Femur (tissue), 1 donor: ENCODE measurements at regions not wholly inside any gene's neighbourhood (a gene's known extent, or its start where the extent isn't known, plus 50 kb on each side); places are given as distances from the start of the nearest gene placed in this dataset.
"Not testable (repeated sequence)": the region's sequence is repeated elsewhere in the genome, so short reads cannot be mapped to it uniquely, and the experiment has no call there.

ENCODE experiments used
- DNase-seq: peaks from one replicate; pipeline ENCODE4 v3.0.0-alpha.2; 2017

DNA sequence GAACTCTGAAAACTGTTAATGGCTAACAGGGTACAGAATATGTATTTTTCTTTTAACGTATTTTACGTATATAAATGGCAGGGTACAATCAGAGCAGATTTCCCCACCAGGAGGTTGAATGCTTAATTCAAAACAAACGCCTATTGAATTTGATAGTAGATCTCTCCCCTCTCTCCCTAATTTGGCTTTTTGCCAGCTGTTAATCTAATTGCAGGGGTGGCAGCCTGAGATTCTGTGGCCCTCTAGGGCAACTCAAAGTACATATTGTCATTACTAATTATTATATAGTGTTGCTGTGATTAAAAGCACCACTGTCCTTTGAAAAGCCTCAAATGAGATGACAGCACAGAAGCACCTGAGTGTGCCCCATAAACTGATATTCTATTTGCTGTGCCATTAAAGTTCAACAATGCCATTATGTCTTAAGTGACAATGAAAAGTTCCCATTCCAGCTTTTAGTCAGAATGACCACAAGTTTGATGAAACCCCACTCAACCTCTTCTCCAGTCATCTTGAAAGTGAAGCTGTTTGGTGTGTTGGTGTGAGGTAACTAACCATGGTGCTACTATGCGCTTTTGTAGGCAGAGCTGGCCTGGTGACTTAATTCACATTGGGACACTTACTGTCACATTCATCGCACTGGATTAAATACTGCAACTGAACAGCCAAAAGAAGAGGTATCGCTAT is 351.4 kb downstream of the KCNRG start:
- DNase-seq, result no peak

DNA sequence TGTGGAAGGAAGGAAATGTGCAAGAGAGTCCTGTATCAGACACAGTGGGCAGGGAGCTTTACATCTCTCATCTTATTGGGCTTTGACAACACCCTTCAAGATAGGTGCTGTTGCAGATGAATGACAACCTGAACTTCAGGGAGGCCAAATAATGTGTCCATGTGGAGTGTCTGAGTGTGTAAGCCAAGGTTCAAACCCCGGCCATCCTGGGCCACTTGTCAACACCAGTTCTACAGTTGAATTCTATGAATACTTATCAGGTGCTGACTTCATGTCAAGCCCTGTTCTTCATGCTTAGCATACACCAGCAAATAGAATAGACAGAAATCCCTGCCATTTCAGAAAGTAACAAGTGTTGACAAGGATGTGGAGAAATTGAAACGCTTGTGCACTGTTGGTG is 354.4 kb downstream of the KCNRG start:
- DNase-seq, result no peak

DNA sequence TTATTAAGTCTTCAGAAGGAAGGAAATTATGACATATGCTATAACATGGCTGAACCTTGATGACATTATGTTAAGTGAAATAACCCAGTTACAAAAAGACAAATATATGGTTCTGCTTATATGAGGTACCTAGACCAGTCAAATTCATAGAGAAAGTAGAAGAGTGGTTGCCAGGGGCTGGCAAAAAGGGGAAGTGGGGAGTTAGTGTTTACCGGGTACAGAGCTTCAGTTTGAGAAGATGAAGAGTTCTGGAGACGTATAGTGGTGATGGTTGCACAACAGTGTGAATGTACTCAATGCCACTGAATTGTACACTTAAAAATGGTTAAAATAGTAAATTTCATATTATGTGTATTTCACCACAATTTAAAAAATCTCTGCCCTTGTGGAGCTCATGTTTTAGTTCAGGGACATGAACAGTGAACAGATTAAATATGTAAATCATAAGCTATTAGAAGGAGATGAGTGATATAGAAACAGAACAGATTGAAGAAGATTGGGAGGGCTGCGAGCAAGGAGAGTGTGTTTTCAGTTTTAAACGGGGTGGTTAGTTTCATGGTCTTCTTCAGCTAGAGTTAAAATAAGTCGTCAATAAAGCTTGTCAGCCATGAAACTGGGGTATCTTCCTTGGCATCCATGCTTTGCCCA is 355.2 kb downstream of the KCNRG start:
- no peak for DNase-seq

DNA sequence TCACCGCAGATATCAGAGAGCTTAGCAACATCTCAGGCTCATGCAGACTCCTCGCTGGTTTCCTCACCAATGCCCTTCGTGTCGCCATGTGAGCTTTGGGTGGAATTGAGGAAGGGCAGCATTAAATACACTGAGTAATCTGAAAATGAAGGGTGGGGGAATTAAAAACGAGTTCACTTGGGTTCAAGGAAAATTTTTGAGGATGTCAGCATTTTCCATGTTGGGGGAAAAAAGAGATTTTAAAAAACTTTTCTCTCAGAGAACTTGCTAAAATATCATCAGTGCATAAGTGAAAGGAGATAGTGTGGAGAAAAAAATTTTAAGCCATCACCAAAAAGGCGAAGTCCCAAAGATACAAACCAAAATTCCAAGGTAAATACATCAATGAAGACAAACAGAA is 359.3 kb downstream of the KCNRG start:
- no peak for DNase-seq

DNA sequence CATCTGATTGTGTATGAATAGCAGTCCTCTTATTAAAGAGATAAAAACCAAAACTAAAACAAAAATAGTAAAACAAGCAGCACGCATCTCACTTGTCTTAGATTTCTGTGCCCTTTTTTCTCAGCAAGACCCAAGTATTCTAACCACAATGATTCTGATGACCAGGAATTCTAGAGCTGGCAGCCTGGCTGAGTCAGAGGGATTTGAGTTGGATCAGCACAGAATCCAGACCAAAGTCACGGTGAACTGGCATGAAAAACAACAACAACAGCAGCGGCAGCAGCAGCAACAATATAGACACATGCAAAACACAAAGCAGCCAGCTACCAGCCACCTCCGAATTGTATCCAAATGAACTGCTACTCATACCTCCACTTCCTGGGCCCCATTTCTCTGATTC is 360.5 kb downstream of the KCNRG start:
- no peak for DNase-seq

DNA sequence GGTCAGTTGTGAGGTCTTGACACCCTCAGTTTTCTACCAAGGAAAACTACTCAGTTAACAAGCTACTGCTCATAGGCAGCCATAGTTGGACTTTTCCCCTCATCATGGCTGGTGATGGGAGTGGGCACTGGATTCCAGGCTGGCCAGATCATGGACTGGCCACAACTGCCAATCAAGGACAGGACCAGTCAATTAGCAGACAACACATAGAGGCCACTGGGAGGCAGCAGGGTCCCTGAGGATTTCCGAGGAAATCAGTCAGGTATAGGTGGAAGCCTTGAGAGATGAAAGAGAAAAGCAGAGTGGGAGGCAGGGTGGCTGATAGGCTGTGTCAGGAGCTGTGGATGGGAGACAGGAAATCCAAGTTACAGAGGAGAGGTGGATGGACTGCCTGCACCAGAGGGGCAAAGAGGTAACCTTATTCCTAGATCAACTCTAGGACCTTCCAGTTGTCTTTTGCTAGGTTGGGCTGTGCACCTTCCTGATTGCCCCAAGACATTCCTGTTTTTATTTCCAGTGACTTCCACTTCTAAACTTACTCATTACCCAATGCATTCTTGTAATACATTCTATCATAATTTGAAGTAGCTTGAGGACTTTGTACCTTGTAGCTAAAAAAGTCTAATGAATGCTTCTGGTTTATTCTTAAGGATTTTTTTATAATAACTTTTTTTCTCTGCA is 361.8 kb downstream of the KCNRG start:
- no peak for DNase-seq

DNA sequence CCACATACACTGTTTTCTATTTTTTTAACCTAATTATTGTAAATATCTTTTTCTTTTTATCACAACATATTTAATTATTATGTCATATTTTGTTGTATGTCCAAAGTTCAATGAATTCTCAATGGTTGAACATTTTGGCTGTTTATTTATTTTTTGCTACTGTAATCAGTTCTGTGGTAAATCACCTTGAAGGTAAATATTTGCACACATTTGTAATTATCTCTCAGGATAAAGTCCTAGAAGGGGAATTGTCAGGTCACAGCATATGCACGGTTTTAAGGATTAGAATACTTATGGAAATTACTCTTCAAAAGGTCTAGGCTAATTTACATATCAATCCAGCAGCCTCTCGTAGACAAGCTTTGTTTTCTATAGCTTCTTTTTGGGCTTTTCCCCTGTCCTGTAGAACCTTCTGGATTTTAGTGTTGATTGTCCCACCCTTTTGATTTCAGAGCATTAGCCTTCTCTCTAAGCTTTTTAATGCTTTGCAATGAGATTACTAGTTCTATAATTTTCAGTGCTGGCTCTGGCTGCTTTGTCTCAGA is 362.6 kb downstream of the KCNRG start:
- no peak for DNase-seq

DNA sequence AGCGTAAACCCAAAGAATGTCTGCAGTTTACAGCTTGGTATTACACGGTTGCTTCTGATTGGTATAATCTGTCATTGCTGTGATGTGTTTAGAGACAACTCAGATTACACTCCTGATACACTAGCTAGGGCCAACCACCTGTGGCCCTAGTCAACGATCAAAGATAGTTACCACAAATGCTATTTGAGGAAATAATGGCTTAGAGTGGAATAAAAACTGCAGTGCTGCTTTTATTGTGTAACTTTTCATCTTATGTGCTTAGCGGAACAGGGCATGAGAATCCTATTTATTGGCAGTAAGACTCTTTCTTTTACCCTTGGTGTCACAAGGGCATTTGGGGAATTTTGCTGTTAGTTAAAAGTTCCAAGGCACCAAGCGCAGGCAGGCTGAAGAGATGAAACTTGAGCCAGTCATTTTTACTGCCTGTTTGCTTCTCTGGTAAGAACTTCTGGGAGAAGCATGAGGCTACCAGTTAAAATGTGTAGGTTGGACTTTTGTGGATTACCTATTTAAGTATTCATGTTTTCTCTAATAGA is 363.3 kb downstream of the KCNRG start:
- DNase-seq, result no peak

DNA sequence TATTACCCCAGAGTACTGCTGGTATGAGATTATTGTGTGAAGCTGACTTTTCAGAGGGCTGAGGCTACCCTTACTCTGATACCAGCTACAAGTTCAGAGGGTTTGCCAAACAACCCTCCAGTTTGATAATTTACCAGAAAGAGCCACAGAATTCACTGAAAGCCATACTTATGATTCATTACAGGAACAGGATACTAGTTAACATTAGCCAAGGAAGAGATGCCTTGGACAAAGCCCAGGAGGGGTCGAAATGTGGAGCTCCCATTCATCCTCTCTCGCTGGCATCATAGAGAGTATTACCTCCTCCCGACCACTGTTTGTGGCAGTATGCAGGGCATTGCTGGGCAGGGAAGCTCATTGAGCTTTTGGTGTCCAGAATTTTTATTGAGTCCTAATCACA is 364.3 kb downstream of the KCNRG start:
- no peak for DNase-seq

DNA sequence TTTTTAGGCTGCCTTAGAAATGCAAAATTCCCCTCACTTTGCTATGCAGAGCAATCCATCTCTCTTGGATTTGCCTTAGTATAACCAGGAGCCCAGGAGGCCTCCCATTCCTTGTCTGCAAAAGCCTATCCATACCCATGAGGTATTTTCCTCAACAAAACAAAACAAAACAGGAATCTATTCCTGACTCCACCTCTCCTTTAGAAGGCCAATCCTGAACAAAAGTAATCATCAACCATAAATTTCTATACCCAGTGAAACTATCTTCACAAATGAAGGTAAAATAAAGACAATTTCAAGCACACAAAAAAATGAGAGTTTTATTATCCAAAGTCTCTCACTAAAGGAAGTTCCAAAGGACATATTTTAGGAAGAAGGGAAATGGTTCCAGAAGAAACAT is 365.7 kb downstream of the KCNRG start:
- no peak for DNase-seq

DNA sequence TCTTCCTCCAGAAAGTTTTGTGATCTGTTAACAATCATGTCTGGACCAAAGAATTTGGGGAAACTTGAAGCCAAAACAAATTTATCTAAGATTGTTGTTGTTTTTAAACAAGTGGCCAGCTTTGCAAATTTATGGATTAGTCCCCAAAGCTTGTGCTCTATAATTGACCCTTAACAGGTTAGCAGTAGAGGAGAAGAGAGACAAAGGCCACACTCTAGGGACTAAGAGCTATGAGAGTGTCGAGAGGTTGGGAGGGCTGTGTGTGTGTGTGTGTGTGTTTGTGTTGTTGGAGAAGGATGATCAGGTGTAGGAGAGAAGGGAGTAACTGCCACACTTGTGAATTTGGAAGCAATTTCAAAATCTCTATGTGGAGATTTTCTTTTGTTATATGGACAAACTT is 367.3 kb downstream of the KCNRG start:
- no peak for DNase-seq

DNA sequence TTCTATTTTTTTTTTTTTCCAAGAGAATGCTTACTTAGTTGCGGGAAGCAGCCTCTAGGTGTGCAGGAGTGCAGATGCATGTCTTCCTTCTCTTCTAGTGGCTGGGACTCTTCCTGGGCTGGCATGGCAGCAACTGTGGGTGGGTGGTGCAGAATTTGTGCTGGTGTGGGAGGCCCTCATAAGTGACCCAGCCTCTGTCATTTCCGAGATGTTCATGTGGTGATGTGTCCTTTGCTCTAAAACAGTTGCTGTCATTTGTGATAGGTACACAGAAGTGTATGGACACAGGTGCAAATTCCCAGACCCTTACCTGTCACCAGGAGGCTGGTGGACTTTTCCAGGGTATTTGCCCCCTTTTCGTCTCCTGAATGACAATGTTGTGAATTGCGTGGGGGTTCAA is 367.7 kb downstream of the KCNRG start:
- DNase-seq, result no peak

DNA sequence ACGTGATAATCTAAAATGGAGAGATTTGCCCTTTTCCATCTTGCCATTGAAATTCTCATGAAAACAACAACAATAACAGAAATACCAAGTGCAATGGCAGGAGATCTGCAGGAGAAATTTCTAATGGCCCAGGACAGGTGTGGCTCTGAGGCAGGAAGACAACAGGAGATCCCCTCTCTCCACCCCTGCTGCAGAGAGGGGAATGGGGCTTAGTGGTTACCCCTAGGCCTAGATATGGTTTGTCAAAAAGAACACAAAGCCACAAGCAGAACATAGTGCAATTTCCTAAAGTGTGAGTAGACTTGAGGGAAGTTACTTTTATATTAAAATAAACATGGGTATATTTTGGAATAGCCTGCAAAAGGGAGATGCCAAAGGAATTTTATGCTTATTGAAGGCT is 369.5 kb downstream of the KCNRG start:
- no peak for DNase-seq

DNA sequence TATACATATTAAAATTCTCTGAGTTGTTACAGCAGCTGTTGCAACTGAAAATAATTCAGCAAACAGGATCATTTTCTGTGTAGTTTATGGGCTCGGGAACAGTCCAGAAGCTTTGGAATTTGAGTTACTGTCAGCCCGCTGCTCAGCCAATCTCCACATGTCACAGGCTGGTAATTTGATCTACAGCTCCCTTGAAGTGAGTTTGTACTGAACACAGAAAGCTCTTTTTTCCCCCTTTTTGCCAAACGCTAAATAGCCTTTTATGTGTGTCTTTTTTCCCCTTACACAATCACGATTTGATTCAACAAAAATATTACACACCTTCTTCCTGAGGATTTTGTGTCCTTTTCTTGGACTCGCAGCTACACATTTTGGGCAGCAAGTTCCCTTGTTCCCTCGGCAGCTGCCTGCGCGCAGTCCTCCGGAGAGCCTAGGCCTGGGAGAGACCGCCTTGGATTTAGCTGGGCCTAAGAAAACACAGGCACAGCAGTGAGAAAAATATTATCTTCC is 371.4 kb downstream of the KCNRG start:
- DNase-seq, result peak; percentile 74

DNA sequence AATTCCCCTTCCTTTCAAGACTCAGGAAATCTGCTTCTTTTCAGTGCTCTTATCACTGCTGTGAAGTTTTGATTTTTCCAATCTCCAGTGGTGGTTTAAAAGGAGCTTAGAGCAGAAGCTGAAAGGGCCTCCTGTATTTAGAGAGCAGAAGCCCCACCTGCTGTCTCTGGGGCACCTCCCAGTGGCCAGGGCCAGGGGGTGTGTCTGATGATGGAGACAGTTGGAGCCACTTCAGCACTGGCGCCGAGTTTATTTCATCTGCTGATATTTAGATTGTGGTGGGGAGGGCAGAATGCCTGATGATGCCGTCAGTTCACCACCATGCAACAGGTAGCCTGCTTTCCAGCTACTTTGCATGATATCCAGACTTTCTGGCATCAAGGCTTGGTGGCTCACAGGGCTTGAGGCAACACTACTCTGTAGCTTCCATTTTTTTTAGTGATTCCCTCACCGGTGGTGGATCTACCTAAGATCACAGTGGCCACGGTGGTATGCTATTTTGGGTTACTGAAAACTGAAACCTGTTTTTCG is 371.9 kb downstream of the KCNRG start:
- DNase-seq, result peak; percentile 74

DNA sequence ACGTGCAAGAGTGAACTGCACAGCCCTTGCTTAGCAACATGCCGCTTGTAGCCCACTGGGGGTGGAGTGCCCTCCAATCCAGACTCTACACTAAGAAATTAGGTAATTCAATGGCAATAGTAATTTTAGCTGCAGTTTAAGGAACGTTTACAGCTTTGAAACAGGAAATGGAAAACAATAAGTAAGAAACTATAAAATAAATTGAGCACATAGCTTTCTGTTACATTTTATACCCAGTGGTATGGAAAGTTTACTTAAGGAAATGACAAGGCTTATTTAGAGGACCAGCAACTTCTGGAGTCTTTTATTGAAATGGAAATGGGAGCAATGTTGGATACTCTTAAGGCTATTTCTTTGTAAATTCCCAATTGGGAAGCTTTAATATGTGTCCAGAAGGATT is 373.2 kb downstream of the KCNRG start:
- DNase-seq, result no peak

DNA sequence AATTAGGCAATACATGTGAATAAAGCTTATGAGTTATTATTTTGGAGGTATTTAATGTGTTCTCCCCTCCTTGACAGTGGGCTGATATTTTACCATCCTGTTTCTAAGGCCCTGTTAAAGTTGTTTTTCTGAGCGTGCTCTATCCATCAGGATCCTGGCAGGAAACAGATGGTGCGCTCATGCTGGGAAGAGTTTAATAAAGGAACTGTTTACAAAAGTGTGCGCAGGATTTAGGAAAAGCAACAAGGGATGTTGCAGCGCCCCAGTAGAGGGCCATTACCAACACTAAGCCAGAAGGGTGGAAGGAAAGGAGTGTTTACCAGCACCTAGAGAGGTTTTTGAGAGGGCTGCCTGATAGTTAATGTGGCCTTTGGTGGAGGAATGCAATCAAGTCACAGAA is 374.5 kb downstream of the KCNRG start:
- no peak for DNase-seq

DNA sequence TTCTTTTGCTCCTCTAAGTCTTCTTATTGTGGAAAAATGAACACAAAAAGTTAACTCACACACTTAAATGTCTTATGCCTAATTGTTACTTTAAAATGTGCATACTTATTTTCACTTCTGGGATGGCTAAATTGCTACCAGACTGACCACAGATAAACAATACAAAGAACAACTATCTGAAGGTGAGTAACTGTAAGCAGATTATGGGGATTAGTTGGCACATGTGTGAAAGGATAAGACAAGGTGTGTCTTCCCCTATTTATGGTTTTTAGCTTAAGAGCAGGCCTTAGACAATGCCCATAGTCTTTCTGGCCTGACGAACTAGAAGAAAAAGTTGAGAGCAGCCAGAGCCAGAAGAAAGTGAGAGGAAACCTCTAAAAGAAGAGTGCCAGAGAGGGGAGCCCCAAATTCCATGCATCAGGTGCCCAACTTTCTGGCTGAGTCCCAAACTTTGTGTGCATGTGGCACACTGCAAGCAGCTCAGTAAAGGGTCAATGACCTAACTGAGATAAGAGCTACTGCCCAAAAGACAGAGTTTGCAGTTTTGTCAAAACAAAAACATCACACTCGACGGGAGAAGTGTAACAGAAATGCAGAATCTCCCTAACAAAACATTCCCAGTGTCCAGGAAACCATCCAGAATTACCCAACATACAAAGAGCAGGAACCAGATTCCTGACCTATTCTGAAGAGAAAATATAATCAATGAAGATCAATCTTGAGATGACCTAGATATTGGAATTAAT is 375.4 kb downstream of the KCNRG start:
- no peak for DNase-seq

DNA sequence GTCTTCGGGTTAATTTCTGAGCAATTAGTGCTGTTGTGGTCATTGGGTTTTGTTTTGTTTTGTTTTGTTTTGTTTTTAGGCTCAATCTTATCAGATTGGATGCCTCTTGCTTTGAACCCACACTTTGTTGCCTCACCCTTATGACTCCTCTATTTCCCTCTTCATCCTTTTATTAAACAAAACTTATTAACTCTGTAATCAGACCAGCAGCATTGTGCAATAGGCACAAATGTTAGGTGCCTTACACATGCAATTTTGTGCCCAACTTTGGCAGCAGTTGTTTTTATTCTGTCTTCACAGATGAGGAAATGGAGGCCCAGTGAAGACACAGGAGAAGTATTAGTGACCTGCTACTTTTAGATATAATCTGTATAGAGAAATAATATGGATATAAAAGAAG is 377.7 kb downstream of the KCNRG start:
- DNase-seq, result no peak

DNA sequence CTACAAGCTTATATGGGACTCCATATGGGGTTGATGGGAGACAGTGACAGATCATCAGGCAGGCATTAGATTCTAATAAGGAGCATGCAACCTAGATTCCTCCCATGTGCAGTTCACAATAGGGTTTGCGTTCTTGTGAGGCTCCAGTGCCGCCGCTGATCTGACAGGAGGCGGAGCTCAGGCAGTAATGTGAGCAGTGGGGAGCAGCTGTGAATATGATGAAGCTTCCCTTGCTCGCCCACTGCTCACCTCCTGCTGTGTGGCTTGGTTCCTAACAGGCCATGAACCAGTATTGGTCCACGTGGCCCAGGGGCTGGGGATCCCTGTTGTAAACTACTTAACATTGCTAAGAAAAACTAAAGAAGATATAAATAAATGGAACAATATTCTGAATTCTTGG is 378.4 kb downstream of the KCNRG start:
- peak; percentile 37 for DNase-seq

DNA sequence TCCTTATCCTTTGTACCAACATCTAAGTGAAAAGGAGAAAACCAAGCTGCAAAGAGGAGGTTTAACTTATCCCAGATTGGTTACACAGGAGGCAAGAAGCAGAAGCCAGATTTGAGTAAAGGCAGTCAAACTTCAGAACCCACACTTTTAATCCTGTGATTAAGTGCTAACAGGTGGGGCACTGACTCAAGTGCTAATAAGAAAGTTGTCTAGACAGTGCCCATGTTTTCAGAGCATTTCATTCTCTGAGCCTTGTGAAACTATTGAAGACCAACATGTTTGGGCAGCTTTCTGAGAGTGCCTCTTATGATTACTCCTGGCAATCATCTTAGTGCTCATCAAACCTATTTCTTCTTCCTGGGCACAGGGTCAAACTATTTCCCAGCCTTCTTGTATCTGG is 380.8 kb downstream of the KCNRG start:
- DNase-seq, result no peak

DNA sequence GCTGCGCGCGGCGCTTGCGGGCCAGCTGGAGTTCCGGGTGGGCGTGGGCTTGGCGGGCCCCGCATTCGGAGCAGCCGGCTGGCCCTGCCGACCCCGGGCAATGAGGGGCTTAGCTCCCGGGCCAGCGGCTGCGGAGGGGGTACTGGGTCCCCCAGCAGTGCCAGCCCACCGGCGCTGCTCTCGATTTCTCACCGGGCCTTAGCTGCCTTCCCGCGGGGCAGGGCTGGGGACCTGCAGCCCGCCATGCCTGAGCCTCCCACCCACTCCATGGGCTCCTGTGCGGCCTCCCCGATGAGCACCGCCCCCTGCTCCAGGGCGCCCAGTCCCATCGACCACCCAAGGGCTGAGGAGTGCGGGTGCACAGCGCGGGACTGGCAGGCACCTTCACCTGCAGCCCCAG is 381.4 kb downstream of the KCNRG start:
- not testable (repeated sequence) for DNase-seq
